Panc1 (cell line): ENCODE measurements at regions not wholly inside any gene's neighbourhood (a gene's known extent, or its start where the extent isn't known, plus 50 kb on each side); places are given as distances from the start of the nearest gene placed in this dataset.

Source experiments
- ATAC-seq: fragments of 200-7000 bp; cut with Tn5 transposase; 2 replicates; pipeline ENCODE4 v1.9.1; 2020; ENCODE audit warnings: mild to moderate bottlenecking, moderate library complexity
- BruUV-seq: library from RNA; stranded (reverse); fragments of 400-500 nt; replicated peaks from 2 replicates; lab custom pipeline; 2021; lab: Mats Ljungman, UMichigan
- CTCF ChIA-PET: fragments of 300-600 bp; sonication (Branson Sonifier 250); formaldehyde crosslinking; loops from one replicate; lab custom pipeline; 2022; ENCODE audit warnings: antibody characterized with exemption; lab: Charles Lee
- POLR2A ChIA-PET: fragments of 300-600 bp; sonication (Branson Sonifier 250); formaldehyde crosslinking; loops from one replicate; lab custom pipeline; 2022; ENCODE audit warnings: antibody characterized with exemption; lab: Charles Lee
- DNase-seq: peaks from one replicate; pipeline ENCODE4 v3.0.0-alpha.2; 2010; ENCODE audit warnings: low read depth, low spot score
- H3K27ac ChIP-seq: 2 replicates; pipeline ENCODE4 v1.5.1; 2011; ENCODE audit warnings: mild to moderate bottlenecking, low read length, inconsistent platforms
- H3K27me3 ChIP-seq: fragments of 200-500 bp; sonication (Bioruptor generic); 2 replicates; pipeline ENCODE4 v1.6.0; 2014; ENCODE audit warnings: low read length, inconsistent platforms; ENCODE audit not compliant: control insufficient read depth, insufficient read depth
- H3K36me3 ChIP-seq: fragments of 200-500 bp; sonication (Bioruptor generic); 2 replicates; pipeline ENCODE4 v1.5.1; 2014; ENCODE audit warnings: inconsistent platforms, mild to moderate bottlenecking, low read length, moderate library complexity; ENCODE audit not compliant: control insufficient read depth, insufficient read depth
- H3K4me1 ChIP-seq: 2 replicates; pipeline ENCODE4 v1.5.1; 2011; ENCODE audit warnings: inconsistent platforms, mild to moderate bottlenecking, low read length, moderate library complexity; ENCODE audit not compliant: control insufficient read depth, insufficient read depth
- H3K4me3 ChIP-seq, 2 experiments: 2 replicates each; pipeline ENCODE4 v1.5.1; 2011 to 2012; ENCODE audit warnings: low read depth in 2 of 2, low read length in 2 of 2, mild to moderate bottlenecking in 2 of 2, inconsistent platforms in 1 of 2, moderate library complexity in 1 of 2
- H3K9me3 ChIP-seq: fragments of 200-500 bp; sonication (Bioruptor generic); 2 replicates; pipeline ENCODE4 v1.5.1; 2014; ENCODE audit warnings: low read depth, mild to moderate bottlenecking, inconsistent platforms, low read length, moderate library complexity; ENCODE audit not compliant: control insufficient read depth, insufficient read depth
- CTCF ChIP-seq: fragments of 450-650 bp; IDR thresholded peaks from 2 replicates; pipeline ENCODE4 v1.5.1; 2017; ENCODE audit warnings: mild to moderate bottlenecking
- POLR2AphosphoS5 ChIP-seq: IDR thresholded peaks from 2 replicates; pipeline ENCODE4 v1.6.1; 2012; ENCODE audit warnings: mild to moderate bottlenecking, low read depth, low read length, moderate library complexity
- REST ChIP-seq, 2 experiments: IDR thresholded peaks; 2 replicates each; pipeline ENCODE4 v1.6.1; 2011 to 2012; ENCODE audit warnings: low read depth in 2 of 2, control low read depth in 1 of 2, low read length in 1 of 2, mild to moderate bottlenecking in 1 of 2, moderate library complexity in 1 of 2; ENCODE audit not compliant: insufficient read depth in 1 of 2
- SIN3A ChIP-seq: IDR thresholded peaks from 2 replicates; pipeline ENCODE4 v1.6.1; 2012; ENCODE audit warnings: low read depth, mild to moderate bottlenecking, low read length, moderate library complexity, borderline replicate concordance; ENCODE audit not compliant: insufficient read depth
- TCF7L2 ChIP-seq: IDR thresholded peaks from 2 replicates; pipeline ENCODE4 v1.6.1; 2011; ENCODE audit warnings: mild to moderate bottlenecking, low read depth, low read length, inconsistent platforms
- in situ Hi-C: cut with HindIII; loops from 2 replicates; pipeline ENCODE4 v1.10.0; 2016; ENCODE audit warnings: low sequenced_read_pairs, low pct_unique_long_range_greater_than_20kb
- intact Hi-C: fragments of 100-400 bp; cut with micrococcal nuclease; formaldehyde crosslinking; loops from one replicate; pipeline ENCODE4 v1.10.0; 2022; ENCODE audit not compliant: unreplicated experiment

GRCh38 chr2:119065146-119065545 lies 93.4 kb downstream of the C1QL2 start:
- ChIA-PET CTCF (no interaction called here), POLR2A (no interaction called here)
- Histone ChIP-seq H3K4me3 (no peak overlapping the region), H3K27me3 (peaks cover 4% of the 10 kb centered on the region), H3K9me3 (no peaks in the 10 kb centered on the region), H3K4me1 (no peaks in the 10 kb centered on the region), H3K27ac (no peak overlapping the region), H3K36me3 (no peaks in the 10 kb centered on the region)
- intact Hi-C loops = no loop called here
- in situ Hi-C loops = no loop called here
- no peak for TF ChIP-seq POLR2AphosphoS5
- no peak for TF ChIP-seq REST (IDR thresholded peaks at IDR 0.05; ENCODE audit: insufficient read depth in 1 of 2, low read depth in 2 of 2, low read length in 1 of 2)
- TF ChIP-seq SIN3A = no peak
- TF ChIP-seq TCF7L2 = no peak
- TF ChIP-seq CTCF = no peak
- no peak for DNase-seq
- no TSS peak for BruUV-seq
- no peak for ATAC-seq

GRCh38 chr2:119064567-119064966 lies 94.0 kb downstream of the C1QL2 start:
- no peak overlapping the region for H3K27ac ChIP-seq
- in situ Hi-C loops = no loop called here
- BruUV-seq = no TSS peak
- DNase-seq (no peak), ATAC-seq (no peak)
- no peaks in the 10 kb centered on the region for H3K4me1 ChIP-seq
- CTCF ChIA-PET = no interaction called here
- POLR2A ChIA-PET = no interaction called here
- intact Hi-C loops = no loop called here
- H3K4me3 ChIP-seq = no peak overlapping the region
- H3K9me3 ChIP-seq = no peaks in the 10 kb centered on the region
- TF ChIP-seq REST (IDR thresholded peaks at IDR 0.05; ENCODE audit: insufficient read depth in 1 of 2, low read depth in 2 of 2, low read length in 1 of 2) (no peak), POLR2AphosphoS5 (no peak), CTCF (no peak), TCF7L2 (no peak), SIN3A (no peak)
- no peaks in the 10 kb centered on the region for H3K36me3 ChIP-seq
- no peaks in the 10 kb centered on the region; the same call in none of the 2 replicates for H3K27me3 ChIP-seq
